MM.1S (cell line): ENCODE measurements at regions not wholly inside any gene's neighbourhood (a gene's known extent, or its start where the extent isn't known, plus 50 kb on each side); places are given as distances from the start of the nearest gene placed in this dataset.

Source experiments
- EZH2 ChIP-seq: fragments of 300-600 bp; sonication (generic); optimal IDR thresholded peaks from 2 replicates; pipeline ENCODE3; 2017; ENCODE audit warnings: low read depth, mild to moderate bottlenecking, antibody characterized with exemption, low read length, mixed read lengths
- EZH2phosphoT487 ChIP-seq: fragments of 300-600 bp; sonication (generic); IDR thresholded peaks from 2 replicates; pipeline ENCODE4 v1.6.1; 2018; ENCODE audit warnings: antibody characterized with exemption, low read length
- TF ChIP-seq, protein P1 (sequence below): fragments of 300-600 bp; sonication (generic); IDR thresholded peaks from 2 replicates; pipeline ENCODE4 v1.5.1; 2016; ENCODE audit warnings: antibody characterized with exemption, low read length, mixed read lengths

DNA sequence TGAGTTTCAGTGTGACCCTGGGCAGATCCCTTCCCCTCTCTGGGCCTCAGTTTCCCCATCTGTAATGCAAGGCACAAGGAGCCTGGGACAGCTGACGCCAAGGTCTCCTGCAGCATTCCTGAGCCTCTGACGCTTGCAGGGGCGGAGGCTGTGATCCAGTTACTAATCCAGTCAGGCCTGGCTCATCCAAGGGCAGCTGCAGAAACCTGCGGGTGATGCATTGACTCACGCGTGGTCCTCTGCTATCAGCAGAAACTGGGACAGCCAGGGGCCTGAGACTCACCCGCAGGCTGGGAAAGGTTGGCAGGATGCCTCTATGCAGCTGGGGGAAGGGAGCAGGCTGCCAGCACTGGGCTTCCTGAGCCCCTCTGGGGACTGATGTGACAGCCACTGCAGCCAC lies 65.0 kb upstream of the SIRPA start:
- TF ChIP-seq, protein P1, sequence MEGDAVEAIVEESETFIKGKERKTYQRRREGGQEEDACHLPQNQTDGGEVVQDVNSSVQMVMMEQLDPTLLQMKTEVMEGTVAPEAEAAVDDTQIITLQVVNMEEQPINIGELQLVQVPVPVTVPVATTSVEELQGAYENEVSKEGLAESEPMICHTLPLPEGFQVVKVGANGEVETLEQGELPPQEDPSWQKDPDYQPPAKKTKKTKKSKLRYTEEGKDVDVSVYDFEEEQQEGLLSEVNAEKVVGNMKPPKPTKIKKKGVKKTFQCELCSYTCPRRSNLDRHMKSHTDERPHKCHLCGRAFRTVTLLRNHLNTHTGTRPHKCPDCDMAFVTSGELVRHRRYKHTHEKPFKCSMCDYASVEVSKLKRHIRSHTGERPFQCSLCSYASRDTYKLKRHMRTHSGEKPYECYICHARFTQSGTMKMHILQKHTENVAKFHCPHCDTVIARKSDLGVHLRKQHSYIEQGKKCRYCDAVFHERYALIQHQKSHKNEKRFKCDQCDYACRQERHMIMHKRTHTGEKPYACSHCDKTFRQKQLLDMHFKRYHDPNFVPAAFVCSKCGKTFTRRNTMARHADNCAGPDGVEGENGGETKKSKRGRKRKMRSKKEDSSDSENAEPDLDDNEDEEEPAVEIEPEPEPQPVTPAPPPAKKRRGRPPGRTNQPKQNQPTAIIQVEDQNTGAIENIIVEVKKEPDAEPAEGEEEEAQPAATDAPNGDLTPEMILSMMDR, result no peak
- TF ChIP-seq EZH2phosphoT487, result no peak
- no peak for TF ChIP-seq EZH2
